HG03064 (cell line): ENCODE measurements at regions not wholly inside any gene's neighbourhood (a gene's known extent, or its start where the extent isn't known, plus 50 kb on each side); places are given as distances from the start of the nearest gene placed in this dataset.

Source experiments
- ATAC-seq: cut with Tn5 transposase; IDR thresholded peaks from one replicate; pipeline ENCODE4 v1.9.1; 2021; ENCODE audit warnings: low read depth; ENCODE audit not compliant: unreplicated experiment

GRCh38 chr4:136865526-136865925, 666.8 kb downstream of the PCDH18 start:
- no peak for ATAC-seq

GRCh38 chr4:136864604-136865185, 667.6 kb downstream of the PCDH18 start:
- ATAC-seq, result peak; percentile 94

GRCh38 chr4:136863756-136864155, 668.5 kb downstream of the PCDH18 start:
- no peak for ATAC-seq

DNA sequence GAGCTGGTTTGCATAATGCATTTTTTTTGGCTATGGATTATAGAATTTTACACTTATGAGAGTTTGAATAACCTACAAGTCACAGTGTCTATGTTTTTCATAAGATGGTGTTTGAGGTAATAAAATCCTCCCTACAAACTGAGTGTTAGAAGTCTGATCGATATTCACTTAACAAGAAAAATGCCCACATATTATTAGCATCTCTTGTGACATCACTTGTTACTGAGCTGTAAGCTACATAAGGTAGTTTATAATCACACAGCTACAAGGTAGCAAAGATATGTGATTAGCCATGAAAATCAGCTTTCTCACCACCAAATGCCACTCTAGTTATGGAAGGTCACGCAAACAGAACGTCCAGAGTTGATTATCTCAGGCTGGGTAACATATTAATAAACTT, 669.6 kb downstream of the PCDH18 start:
- ATAC-seq, result no peak

GRCh38 chr4:136861091-136861490, 671.2 kb downstream of the PCDH18 start:
- no peak for ATAC-seq

DNA sequence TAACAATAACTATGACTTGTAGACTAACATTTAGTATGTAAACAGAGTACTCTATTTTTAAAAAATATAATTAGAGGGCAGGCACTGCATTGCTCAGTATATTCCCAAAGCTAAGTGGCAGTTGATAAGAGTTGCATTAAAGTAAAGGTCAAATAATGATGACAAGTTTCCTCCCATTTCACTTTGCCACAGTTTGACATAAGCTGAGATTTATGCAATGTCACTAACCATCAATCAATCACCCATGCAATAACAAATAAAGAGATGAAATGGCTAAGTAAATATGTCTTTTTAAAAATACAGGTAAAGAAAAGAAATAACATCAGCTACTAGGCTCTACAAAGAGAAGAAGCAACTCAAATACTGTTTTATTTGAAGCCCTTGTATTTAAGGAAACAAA, 673.4 kb downstream of the PCDH18 start:
- no peak for ATAC-seq

- no peak for ATAC-seq
Measured at GRCh38 chr4:136855886-136856285, 676.4 kb downstream of the PCDH18 start.

DNA sequence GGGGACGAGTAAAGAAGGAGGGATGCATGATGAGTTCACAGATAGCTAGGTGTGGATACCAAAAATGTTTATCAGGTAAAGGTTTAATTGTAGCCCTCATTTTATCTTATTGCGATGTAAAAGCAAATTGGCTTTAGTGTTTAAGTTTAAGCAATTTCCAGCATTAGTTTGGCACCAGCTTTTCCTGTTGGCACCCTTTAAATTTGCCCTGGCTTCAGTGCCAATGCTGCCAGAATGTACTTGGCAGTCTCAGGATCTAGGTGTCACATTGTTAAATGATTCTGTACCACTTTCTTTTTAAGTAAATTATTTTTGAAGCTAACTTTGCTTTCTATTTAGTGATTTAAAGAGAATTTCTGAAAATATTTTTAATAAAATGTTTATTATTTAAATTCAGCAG, 681.8 kb downstream of the PCDH18 start:
- ATAC-seq, result no peak

DNA sequence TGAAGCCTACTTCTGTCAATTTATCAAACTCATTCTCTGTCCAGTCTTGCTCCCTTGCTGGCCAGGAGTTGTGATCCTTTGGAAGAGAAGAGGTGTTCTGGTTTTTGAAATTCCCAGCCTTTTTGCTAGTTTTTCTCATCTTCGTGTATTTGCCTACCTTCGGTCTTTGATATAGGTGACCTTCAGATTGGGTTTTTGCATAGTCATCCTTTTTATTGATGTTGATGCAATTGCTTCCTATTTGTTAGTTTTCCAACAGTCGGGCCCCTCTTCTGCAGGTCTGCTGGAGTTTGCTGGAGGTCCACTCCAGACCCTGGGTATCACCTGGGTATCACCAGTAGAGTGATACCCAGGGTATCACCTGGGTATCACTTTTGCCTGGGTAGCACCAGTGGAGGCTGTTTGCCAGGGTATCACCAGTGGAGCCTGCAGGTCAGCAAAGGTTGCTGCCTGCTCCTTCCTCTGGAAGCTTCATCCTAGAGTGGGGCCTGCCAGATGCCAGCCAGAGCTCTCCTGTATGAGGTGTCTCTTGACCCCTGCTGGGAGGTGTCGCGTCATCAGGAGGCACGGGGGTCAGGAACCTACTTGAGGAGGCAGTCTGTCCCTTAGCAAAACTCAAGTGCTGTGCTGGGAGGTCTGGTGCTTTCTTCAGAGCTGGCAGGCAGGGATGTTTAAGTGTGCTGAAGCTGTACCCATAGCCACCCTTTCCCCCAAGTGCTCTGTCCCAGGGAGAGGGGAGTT, 684.2 kb downstream of the PCDH18 start:
- ATAC-seq, result no peak

DNA sequence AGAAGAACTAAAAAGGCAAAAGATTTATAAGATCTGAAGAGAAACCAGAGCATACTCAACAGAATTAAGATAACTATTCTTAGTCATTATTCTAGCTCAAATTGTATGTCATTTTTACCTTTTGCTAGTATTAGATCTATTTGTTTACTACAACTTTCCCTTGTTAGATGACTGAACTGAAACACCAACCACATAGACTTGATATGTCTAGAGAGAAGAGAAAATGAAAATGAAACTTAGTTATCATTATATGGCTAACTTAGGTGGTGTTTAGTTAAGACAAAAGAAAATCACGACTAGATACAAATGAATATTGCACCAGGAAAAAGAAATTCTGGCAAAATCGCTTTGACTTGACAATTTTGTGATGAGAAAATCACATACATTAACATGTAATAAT, 690.8 kb downstream of the PCDH18 start:
- ATAC-seq, result no peak

DNA sequence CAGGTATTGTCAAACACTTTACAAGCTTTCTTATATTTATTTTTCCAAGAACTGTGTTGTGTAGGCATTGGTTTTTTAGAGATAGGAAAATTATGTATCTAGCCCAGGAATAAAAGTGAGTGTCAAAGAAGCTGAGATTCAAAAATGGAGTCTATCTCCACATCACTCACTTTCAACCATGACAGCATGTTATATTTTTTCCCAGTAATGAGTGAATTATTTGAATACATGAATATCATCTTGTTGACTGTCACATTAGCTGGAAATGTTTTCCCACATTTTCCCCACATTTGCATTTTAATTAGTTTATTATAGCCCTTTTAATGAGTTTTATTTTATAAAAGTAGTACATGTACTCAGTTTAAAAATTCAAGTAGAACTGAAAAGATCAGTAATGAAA, 693.7 kb downstream of the PCDH18 start:
- ATAC-seq, result no peak

- ATAC-seq, result no peak
Measured at GRCh38 chr4:136831553-136831952, 700.7 kb downstream of the PCDH18 start.

DNA sequence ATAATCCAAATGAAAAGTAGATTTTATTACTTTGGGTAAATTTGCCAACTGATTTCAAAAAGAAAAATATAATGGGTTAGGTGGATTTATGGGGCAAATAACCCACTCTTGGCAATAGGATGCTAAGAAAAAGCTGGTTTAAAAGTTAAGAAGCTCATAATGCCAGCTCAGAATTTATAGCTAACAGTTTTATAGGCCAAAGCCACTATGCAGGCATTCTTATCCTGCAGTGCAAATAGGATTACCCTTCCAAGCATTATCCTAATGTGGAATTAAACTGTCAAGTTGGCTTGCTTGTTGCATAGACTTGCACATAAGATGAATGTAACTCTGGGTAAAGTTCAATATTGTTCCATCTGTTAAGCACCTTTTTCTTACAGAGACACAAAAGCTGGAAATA, 703.0 kb downstream of the PCDH18 start:
- ATAC-seq, result no peak

DNA sequence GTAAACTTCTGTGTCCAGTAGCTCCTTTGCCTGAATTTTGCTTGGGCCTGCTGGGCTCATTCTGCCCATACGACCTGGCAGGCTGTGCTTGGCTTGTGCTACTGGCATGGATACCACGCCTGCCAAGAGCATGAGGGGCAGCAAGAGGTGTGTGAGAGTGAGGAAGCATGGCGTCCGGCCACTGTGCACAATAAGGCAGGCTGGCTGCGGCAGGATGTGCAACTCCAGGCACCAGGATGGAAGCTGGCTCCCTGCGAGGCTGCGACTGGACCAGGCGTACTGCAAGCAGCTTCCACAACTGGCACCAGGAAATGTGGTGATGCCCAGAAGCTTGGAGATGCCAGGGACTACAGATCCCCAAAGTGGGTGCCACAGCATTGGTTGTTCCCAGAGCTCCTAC, 709.3 kb downstream of the PCDH18 start:
- ATAC-seq, result no peak

- no peak for ATAC-seq
Measured at GRCh38 chr4:136818811-136819330, 713.4 kb downstream of the PCDH18 start.

- no peak for ATAC-seq
Measured at GRCh38 chr4:136812100-136812880, 720.0 kb downstream of the PCDH18 start.

DNA sequence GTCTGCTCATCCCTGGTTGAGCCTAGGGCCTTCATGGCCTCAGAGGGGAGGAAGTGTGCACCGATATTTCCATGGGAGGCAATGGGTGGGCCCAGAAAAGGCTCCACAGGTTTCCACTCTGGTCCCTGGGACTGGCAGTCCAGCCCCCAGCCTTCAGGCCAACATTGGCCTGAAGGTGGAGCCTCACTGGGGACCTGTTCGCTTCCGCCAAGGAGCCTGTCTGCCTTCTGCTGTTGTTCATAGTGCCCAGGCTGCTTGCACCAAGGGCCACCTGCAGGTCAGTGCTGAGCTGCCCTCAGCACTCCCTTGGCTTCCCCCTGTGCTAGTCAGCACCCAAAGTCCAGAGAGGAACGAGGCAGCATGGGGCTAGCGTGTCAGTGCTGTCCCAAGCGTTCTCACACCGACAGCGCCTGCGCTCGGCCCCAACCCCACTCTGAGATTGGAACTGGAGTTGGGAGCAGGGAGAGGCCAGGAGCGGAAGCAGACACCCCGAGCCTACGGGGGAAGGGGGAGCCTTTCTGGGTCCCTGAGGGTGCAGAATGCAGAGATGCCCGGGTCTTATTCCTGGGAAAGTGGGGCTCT, 720.7 kb downstream of the PCDH18 start:
- ATAC-seq, result no peak

- ATAC-seq, result no peak
Measured at GRCh38 chr4:136810626-136811025, 721.7 kb downstream of the PCDH18 start.

- ATAC-seq, result no peak
Measured at GRCh38 chr4:136806844-136807243, 725.5 kb downstream of the PCDH18 start.

GRCh38 chr4:136805617-136806016, 726.7 kb downstream of the PCDH18 start:
- ATAC-seq, result no peak

DNA sequence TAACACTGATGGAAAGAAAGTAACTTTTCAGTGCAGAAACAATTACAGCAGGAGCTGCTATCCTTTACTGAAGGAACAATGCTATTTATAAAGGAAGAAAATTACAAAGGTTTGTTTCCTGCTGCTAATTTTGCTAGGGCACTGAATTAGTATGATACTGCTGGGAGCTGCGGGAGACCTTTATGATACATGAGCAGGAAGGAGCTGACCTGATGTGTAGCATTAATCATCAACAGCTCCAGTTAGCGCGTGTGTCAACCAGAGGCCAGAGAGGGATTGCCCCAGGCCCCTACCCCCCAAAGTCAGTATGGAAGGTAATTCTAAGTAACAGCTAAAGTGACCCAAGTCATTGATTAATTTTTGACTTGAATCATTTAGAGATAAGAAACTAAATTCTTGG, 728.9 kb downstream of the PCDH18 start:
- no peak for ATAC-seq
